Astrocyte (in vitro differentiated cells and primary cell): ENCODE measurements at regions not wholly inside any gene's neighbourhood (a gene's known extent, or its start where the extent isn't known, plus 50 kb on each side); places are given as distances from the start of the nearest gene placed in this dataset.

Experiments
- DNase-seq: peaks from one replicate; pipeline ENCODE4 v3.0.0-alpha.2; 2010; ENCODE audit warnings: low read depth
- FAIRE-seq: peaks from 2 replicates; lab custom pipeline; 2011; peaks lifted over from hg19 to GRCh38; lab: Jason Lieb, UNC
- H2AFZ ChIP-seq: 2 replicates; pipeline ENCODE4 v1.6.0; 2012; ENCODE audit warnings: low read depth, low read length, inconsistent platforms
- H3K27ac ChIP-seq: 2 replicates; pipeline ENCODE4 v1.5.1; 2011; ENCODE audit warnings: low read depth, low read length, inconsistent platforms
- H3K27me3 ChIP-seq: 2 replicates; pipeline ENCODE4 v1.6.0; 2011; ENCODE audit warnings: low read length, inconsistent platforms; ENCODE audit not compliant: insufficient read depth
- H3K36me3 ChIP-seq: 2 replicates; pipeline ENCODE4 v1.5.1; 2011; ENCODE audit warnings: low read length, inconsistent platforms; ENCODE audit not compliant: insufficient read depth
- H3K4me1 ChIP-seq: 2 replicates; pipeline ENCODE4 v1.5.1; 2011; ENCODE audit warnings: low read length, inconsistent platforms; ENCODE audit not compliant: insufficient read depth
- H3K4me2 ChIP-seq: 2 replicates; pipeline ENCODE4 v1.6.0; 2012; ENCODE audit warnings: low read length, inconsistent platforms
- H3K4me3 ChIP-seq: 2 replicates; pipeline ENCODE4 v1.5.1; 2011; ENCODE audit warnings: low read depth, mild to moderate bottlenecking, low read length, inconsistent platforms; ENCODE audit not compliant: insufficient read depth
- H3K79me2 ChIP-seq: 2 replicates; pipeline ENCODE4 v1.6.0; 2012; ENCODE audit warnings: mild to moderate bottlenecking, low read length, inconsistent platforms; ENCODE audit not compliant: insufficient read depth
- H3K9ac ChIP-seq: 2 replicates; pipeline ENCODE4 v1.6.0; 2012; ENCODE audit warnings: mild to moderate bottlenecking, low read length, inconsistent platforms
- H3K9me3 ChIP-seq: 2 replicates; pipeline ENCODE4 v1.5.1; 2012; ENCODE audit warnings: low read depth, mild to moderate bottlenecking, low read length, inconsistent platforms; ENCODE audit not compliant: insufficient read depth
- H4K20me1 ChIP-seq: 2 replicates; pipeline ENCODE4 v1.6.0; 2012; ENCODE audit warnings: low read length, inconsistent platforms; ENCODE audit not compliant: insufficient read depth
- H3K27ac Mint-ChIP-seq: one replicate; pipeline ENCODE4 v1.8.0; 2021; ENCODE audit warnings: mild to moderate bottlenecking, mixed read lengths; ENCODE audit not compliant: unreplicated experiment
- H3K27me3 Mint-ChIP-seq: one replicate; pipeline ENCODE4 v1.8.0; 2021; ENCODE audit warnings: low read depth, mixed read lengths; ENCODE audit not compliant: unreplicated experiment
- H3K36me3 Mint-ChIP-seq: one replicate; pipeline ENCODE4 v1.8.0; 2021; ENCODE audit warnings: low read depth, mixed read lengths; ENCODE audit not compliant: unreplicated experiment
- H3K4me1 Mint-ChIP-seq: one replicate; pipeline ENCODE4 v1.8.0; 2021; ENCODE audit warnings: low read depth, mixed read lengths; ENCODE audit not compliant: unreplicated experiment
- H3K4me3 Mint-ChIP-seq: one replicate; pipeline ENCODE4 v1.8.0; 2021; ENCODE audit warnings: mild to moderate bottlenecking, moderate library complexity, mixed read lengths; ENCODE audit not compliant: unreplicated experiment
- H3K9me3 Mint-ChIP-seq: one replicate; pipeline ENCODE4 v1.8.0; 2021; ENCODE audit warnings: mild to moderate bottlenecking, mixed read lengths; ENCODE audit not compliant: unreplicated experiment
- CTCF ChIP-seq: IDR thresholded peaks from 2 replicates; pipeline ENCODE4 v1.5.1; 2011; ENCODE audit warnings: low read depth, mild to moderate bottlenecking, inconsistent platforms, low read length, moderate library complexity; ENCODE audit not compliant: insufficient read depth
- EZH2 ChIP-seq: IDR thresholded peaks from 2 replicates; pipeline ENCODE4 v1.6.1; 2012; ENCODE audit warnings: mild to moderate bottlenecking, low read length, inconsistent platforms; ENCODE audit not compliant: insufficient read depth

- Histone ChIP-seq H3K27me3 (no peaks in the 10 kb centered on the region), H3K9ac (no peak overlapping the region), H3K4me3 (no peak overlapping the region), H3K9me3 (no peaks in the 10 kb centered on the region), H3K4me2 (no peak overlapping the region), H3K36me3 (no peaks in the 10 kb centered on the region), H3K4me1 (no peaks in the 10 kb centered on the region), H3K27ac (no peak overlapping the region), H4K20me1 (no peaks in the 10 kb centered on the region), H2AFZ (no peak overlapping the region), H3K79me2 (no peaks in the 10 kb centered on the region)
- DNase-seq (no peak), FAIRE-seq (no peak)
- Mint-ChIP-seq H3K36me3 (no peaks in the 10 kb centered on the region), H3K27ac (no peak overlapping the region), H3K4me3 (no peak overlapping the region), H3K4me1 (peaks cover 8% of the 10 kb centered on the region), H3K9me3 (no peaks in the 10 kb centered on the region), H3K27me3 (no peaks in the 10 kb centered on the region)
- TF ChIP-seq EZH2, result no peak
- TF ChIP-seq CTCF, result no peak
These were observed 292.9 kb upstream of the GRIP1 start for GRCh38 chr12:66971816-66972215.

- Histone ChIP-seq H3K36me3 (no peaks in the 10 kb centered on the region), H2AFZ (no peak overlapping the region), H3K4me3 (no peak overlapping the region), H3K4me2 (no peak overlapping the region), H3K4me1 (no peaks in the 10 kb centered on the region), H3K79me2 (no peaks in the 10 kb centered on the region), H3K9ac (no peak overlapping the region), H4K20me1 (no peaks in the 10 kb centered on the region), H3K27ac (no peak overlapping the region), H3K27me3 (no peaks in the 10 kb centered on the region), H3K9me3 (no peaks in the 10 kb centered on the region)
- H3K4me1 Mint-ChIP-seq, result peaks cover 5% of the 10 kb centered on the region
- H3K27me3 Mint-ChIP-seq, result no peaks in the 10 kb centered on the region
- no peak for FAIRE-seq
- DNase-seq, result no peak
- no peaks in the 10 kb centered on the region for H3K9me3 Mint-ChIP-seq
- H3K27ac Mint-ChIP-seq, result no peak overlapping the region
- H3K36me3 Mint-ChIP-seq, result no peaks in the 10 kb centered on the region
- no peak overlapping the region for H3K4me3 Mint-ChIP-seq
- no peak for TF ChIP-seq EZH2
- no peak for TF ChIP-seq CTCF
These were observed 292.6 kb upstream of the CAND1 start for GRCh38 chr12:66976526-66976925.

- Histone ChIP-seq H3K4me2 (no peak overlapping the region), H3K4me1 (no peaks in the 10 kb centered on the region), H2AFZ (no peak overlapping the region), H3K4me3 (no peak overlapping the region), H3K36me3 (no peaks in the 10 kb centered on the region), H3K79me2 (no peaks in the 10 kb centered on the region), H3K27me3 (no peaks in the 10 kb centered on the region), H3K9me3 (no peaks in the 10 kb centered on the region), H3K9ac (no peak overlapping the region), H3K27ac (no peak overlapping the region), H4K20me1 (no peaks in the 10 kb centered on the region)
- H3K27me3 Mint-ChIP-seq, result no peaks in the 10 kb centered on the region
- H3K9me3 Mint-ChIP-seq, result no peaks in the 10 kb centered on the region
- no peak overlapping the region for H3K4me3 Mint-ChIP-seq
- peaks cover 2% of the 10 kb centered on the region for H3K36me3 Mint-ChIP-seq
- H3K27ac Mint-ChIP-seq, result no peak overlapping the region
- no peak for FAIRE-seq
- DNase-seq, result no peak
- H3K4me1 Mint-ChIP-seq, result peaks cover 7% of the 10 kb centered on the region
- no peak for TF ChIP-seq CTCF
- no peak for TF ChIP-seq EZH2
These were observed 290.4 kb upstream of the CAND1 start for GRCh38 chr12:66978802-66979201.
